ENCODE measurements at regions not wholly inside any gene's neighbourhood (a gene's known extent, or its start where the extent isn't known, plus 50 kb on each side); places are given as distances from the start of the nearest gene placed in this dataset.

- TF ChIP-seq CTCF (IDR thresholded peaks at IDR 0.05) (no peak), POLR2AphosphoS5 (IDR thresholded peaks at IDR 0.05) (no peak), EP300 (IDR thresholded peaks at IDR 0.05) (no peak), POLR2A (IDR thresholded peaks at IDR 0.05) (no peak)
- WGBS, 2 donors (ENCODE audit: low coverage in 1 of 2), result 33 to 67% methylated on average over 1 of the region's 1 CpG
- no peak overlapping the region for H3K4me3 ChIP-seq
Observed at GRCh38 chr10:20615395-20615794, 281.7 kb downstream of the NEBL start.

GRCh38 chr10:20614911-20615310, 282.2 kb downstream of the NEBL start:
- H3K9me3 ChIP-seq, result no peaks in the 10 kb centered on the region
- H3K4me1 ChIP-seq, result no peaks in the 10 kb centered on the region
- no peak overlapping the region for H3K27ac ChIP-seq
- ATAC-seq, result no peak
- no peaks in the 10 kb centered on the region for H3K36me3 ChIP-seq
- H3K27me3 ChIP-seq, result no peaks in the 10 kb centered on the region
- whole genome bisulfite sequencing, 2 donors (ENCODE audit: low coverage in 1 of 2), result 85 to 94% methylated on average over 3 of the region's 3 CpGs
- H3K4me3 ChIP-seq, result no peak overlapping the region
- TF ChIP-seq POLR2A (IDR thresholded peaks at IDR 0.05) (no peak), CTCF (IDR thresholded peaks at IDR 0.05) (no peak), EP300 (IDR thresholded peaks at IDR 0.05) (no peak), POLR2AphosphoS5 (IDR thresholded peaks at IDR 0.05) (no peak)

More at GRCh38 chr10:20615395-20615794, 281.7 kb downstream of the NEBL start:
- ATAC-seq, result no peak
- Histone ChIP-seq H3K9me3 (no peaks in the 10 kb centered on the region), H3K36me3 (no peaks in the 10 kb centered on the region), H3K27ac (no peak overlapping the region), H3K4me1 (no peaks in the 10 kb centered on the region), H3K27me3 (no peaks in the 10 kb centered on the region)

GRCh38 chr10:20608503-20608902, 288.6 kb downstream of the NEBL start:
- Histone ChIP-seq H3K4me1 (no peaks in the 10 kb centered on the region), H3K36me3 (no peaks in the 10 kb centered on the region), H3K9me3 (no peaks in the 10 kb centered on the region), H3K27ac (no peak overlapping the region), H3K4me3 (no peak overlapping the region), H3K27me3 (no peaks in the 10 kb centered on the region)
- no peak for ATAC-seq
- TF ChIP-seq POLR2AphosphoS5 (IDR thresholded peaks at IDR 0.05) (no peak), POLR2A (IDR thresholded peaks at IDR 0.05) (no peak), CTCF (IDR thresholded peaks at IDR 0.05) (no peak), EP300 (IDR thresholded peaks at IDR 0.05) (no peak)

GRCh38 chr10:20606985-20607384, 290.1 kb downstream of the NEBL start:
- Histone ChIP-seq H3K9me3 (no peaks in the 10 kb centered on the region), H3K27ac (no peak overlapping the region), H3K4me3 (no peak overlapping the region), H3K4me1 (no peaks in the 10 kb centered on the region), H3K27me3 (no peaks in the 10 kb centered on the region), H3K36me3 (no peaks in the 10 kb centered on the region)
- TF ChIP-seq POLR2A (IDR thresholded peaks at IDR 0.05) (no peak), CTCF (IDR thresholded peaks at IDR 0.05) (no peak), EP300 (IDR thresholded peaks at IDR 0.05) (no peak), POLR2AphosphoS5 (IDR thresholded peaks at IDR 0.05) (no peak)
- 67 to 72% methylated on average over 5 of the region's 5 CpGs for WGBS, 2 donors (ENCODE audit: low coverage in 1 of 2)
- no peak for ATAC-seq

- Histone ChIP-seq H3K4me3 (no peak overlapping the region), H3K36me3 (no peaks in the 10 kb centered on the region), H3K9me3 (no peaks in the 10 kb centered on the region), H3K27ac (no peak overlapping the region), H3K27me3 (no peaks in the 10 kb centered on the region), H3K4me1 (peaks cover 0 to 2% (median 0%) of the 10 kb centered on the region in 3 donors)
- WGBS, 2 donors (ENCODE audit: low coverage in 1 of 2), result 100% methylated on average over 1 of the region's 1 CpG
- no peak for TF ChIP-seq POLR2AphosphoS5 (IDR thresholded peaks at IDR 0.05)
- TF ChIP-seq CTCF (IDR thresholded peaks at IDR 0.05), result no peak
- TF ChIP-seq EP300 (IDR thresholded peaks at IDR 0.05), result no peak
- TF ChIP-seq POLR2A (IDR thresholded peaks at IDR 0.05), result no peak
- ATAC-seq, result no peak
Observed at GRCh38 chr10:20601941-20602461, 295.1 kb downstream of the NEBL start.

Measured in gastroesophageal sphincter (tissue), 4 donors.